Limb (tissue), 2 donors: ENCODE measurements at regions not wholly inside any gene's neighbourhood (a gene's known extent, or its start where the extent isn't known, plus 50 kb on each side); places are given as distances from the start of the nearest gene placed in this dataset.
"Not testable (repeated sequence)": the region's sequence is repeated elsewhere in the genome, so short reads cannot be mapped to it uniquely, and the experiment has no call there.

Experiments used
- DNase-seq, 2 donors: peaks; one replicate each; pipeline ENCODE4 v3.0.0-alpha.2; 2016; ENCODE audit errors: extremely low spot score in 2 of 2

DNA sequence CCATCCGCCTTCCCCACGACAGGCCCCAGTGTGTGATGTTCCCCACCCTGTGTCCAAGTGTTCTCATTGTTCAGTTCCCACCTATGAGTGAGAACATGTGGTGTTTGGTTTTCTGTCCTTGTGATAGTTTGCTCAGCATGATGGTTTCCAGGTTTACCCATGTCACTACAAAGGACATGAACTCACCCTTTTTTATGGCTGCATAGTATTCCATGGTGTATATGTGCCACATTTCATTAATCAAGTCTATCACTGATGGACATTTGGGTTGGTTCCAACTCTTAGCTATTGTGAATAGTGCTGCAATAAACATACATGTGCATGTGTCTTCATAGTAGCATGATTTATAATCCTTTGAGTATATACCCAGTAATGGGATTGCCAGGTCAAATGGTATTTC, 488.2 kb upstream of the SEMA3D start:
- not testable (repeated sequence) for DNase-seq

DNA sequence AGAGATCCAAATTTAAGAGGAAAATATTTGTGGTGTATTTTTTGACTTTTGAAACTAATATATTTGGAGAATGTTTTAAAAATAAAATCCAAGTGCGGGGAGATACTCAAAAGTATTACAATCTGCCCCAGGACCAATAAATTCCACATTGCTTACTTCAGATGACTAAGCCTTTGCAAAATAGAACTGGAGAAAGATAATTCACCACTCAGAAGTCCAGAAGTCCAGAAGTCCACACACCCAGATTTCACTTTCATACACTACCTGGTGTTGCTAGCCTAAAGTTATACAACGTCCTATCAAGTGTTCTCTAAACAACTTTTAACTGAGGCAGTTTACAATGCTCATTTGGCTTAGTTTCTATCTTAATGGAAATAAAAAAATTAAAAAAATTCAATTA, 487.0 kb upstream of the SEMA3D start:
- DNase-seq: no peak

DNA sequence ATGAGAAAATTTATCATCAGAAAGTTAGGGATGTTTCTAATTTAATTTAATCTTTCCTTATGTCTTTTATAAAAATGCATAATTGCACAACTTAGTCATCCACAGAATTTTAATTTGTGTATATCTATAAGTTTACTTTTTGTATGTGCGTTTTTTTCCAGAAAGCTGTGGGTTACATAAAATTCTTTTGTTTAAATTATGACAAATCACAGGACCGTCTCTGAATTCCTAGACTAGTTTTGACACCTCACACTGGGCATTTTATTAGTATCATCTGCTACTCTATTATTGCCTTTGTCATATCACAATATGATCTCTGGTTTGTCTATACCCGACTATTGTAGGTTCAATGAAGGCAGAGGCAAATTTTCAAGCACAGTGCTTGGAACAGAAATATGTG, 482.4 kb upstream of the SEMA3D start:
- DNase-seq: no peak

GRCh38 chr7:85664341-85664740, 477.5 kb upstream of the SEMA3D start:
- no peak for DNase-seq

DNA sequence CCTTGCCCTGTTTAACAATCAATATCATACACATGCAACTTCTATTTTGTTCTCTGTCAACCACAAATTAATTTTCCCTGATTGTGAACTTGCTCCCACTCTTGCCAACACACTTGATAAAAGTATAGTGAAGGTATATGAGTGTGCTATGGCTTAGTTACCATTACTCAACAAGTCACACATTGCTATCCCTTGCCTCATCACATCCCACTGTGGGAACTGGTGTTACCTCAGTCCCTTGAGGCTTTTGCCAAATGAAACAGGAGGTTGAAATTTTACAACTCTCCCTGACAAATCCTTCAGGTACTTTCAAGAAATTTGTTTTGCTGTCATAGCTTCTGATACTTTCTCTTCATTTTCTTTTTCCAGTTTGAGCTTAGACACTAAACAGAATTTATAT, 472.5 kb upstream of the SEMA3D start:
- no peak for DNase-seq

- DNase-seq: no peak
These were observed 468.4 kb upstream of the SEMA3D start for GRCh38 chr7:85655252-85655651.

- peak in 1 of 2 donors; percentile 18 for DNase-seq
These were observed 457.4 kb upstream of the SEMA3D start for GRCh38 chr7:85644272-85644671.

- no peak for DNase-seq
These were observed 454.5 kb upstream of the SEMA3D start for GRCh38 chr7:85641331-85641730.

DNA sequence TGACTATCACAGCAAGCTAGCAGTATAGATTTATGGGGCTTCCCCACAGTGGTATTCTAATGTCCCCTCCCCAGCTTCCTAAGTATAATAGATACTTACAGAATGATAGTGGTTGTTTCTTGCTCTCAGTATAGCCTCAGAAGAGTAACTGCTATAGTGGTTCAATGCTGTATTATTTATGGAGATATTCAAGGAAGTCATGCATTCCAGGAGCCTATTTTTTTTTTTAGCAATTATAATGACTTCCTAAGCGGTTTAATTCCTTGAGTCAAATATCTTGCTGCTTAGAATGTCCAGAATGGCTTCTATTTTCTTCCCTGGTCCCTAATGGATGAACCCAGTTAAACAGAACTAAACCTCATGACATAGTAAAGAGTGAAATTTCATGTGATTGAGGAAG, 451.5 kb upstream of the SEMA3D start:
- no peak for DNase-seq

- DNase-seq: no peak
These were observed 448.1 kb upstream of the SEMA3D start for GRCh38 chr7:85634951-85635350.

DNA sequence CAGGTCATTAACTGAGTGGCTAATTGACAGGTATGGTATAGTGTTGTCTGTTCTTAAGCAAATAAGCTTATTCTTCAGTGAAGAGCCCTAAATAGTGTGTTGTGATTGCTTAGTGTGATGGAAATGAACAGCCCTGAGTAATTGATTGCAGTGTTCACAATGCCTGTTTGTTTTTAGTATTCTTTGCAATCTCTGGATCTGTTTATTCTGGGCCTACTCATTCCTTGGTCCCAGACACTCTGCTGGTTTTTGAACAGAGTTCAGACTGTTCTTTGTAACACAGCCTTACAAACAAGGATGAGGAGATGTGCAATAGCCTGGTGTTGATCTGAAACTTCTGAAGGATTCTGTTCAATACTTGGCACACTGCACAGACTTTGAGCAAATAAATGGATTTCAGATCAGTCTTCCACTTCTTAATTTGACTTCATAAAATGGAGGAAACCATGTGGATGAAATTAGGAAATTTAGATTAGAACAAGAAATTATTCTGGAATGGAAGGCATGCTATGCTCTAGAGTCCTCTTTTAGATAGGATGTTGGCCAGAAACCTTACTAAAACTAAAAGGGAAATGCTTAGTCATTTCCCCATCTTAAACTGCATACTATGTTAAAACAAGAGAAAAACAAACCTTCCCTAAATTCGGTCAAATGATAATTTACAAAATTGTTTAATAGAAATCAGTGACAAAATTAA, 444.2 kb upstream of the SEMA3D start:
- no peak for DNase-seq

- no peak for DNase-seq
These were observed 441.1 kb upstream of the SEMA3D start for GRCh38 chr7:85627791-85628586.

DNA sequence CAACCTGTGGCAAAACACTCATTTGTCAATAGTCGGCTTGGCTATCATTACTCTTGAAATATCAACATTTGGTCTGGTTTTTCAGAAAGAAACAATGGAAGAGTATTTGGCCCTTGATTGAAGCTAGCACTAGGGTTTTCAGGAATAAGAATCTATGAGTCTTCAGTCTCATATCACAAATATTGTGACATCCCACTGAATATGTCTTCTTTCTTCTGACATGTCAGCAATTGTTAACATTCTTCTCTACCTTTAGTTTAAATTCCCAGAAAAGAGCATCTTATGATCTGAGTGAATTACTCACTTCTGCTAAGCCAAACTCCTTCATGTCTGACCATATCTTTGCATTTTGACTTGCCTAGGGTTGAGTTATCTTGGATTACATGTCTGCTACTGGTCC, 435.2 kb upstream of the SEMA3D start:
- no peak for DNase-seq

- peak in 1 of 2 donors; percentile 11 for DNase-seq
These were observed 434.3 kb upstream of the SEMA3D start for GRCh38 chr7:85620936-85621685.

GRCh38 chr7:85619236-85619635, 432.4 kb upstream of the SEMA3D start:
- DNase-seq: no peak

- DNase-seq: no peak
These were observed 427.8 kb upstream of the SEMA3D start for GRCh38 chr7:85614684-85615083.

DNA sequence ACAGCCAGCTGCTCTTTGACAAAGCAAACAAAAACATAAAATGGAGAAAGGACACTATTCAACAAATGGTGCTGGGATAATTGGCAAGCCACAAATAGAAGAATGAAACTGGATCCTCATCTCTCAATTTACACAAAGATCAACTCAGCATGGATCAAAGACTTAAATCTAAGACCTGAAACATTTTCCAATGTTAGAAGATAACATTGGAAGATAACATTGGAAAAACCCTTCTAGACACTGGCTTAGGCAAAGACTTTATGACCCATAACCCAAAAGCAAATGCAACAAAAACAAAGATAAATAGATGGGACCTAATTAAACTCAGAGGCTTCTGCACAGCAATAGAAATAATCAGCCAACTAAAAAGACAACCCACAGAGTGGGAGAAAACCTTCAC, 425.7 kb upstream of the SEMA3D start:
- DNase-seq: no peak

- no peak for DNase-seq
These were observed 421.9 kb upstream of the SEMA3D start for GRCh38 chr7:85608804-85609203.

GRCh38 chr7:85602196-85602595, 415.3 kb upstream of the SEMA3D start:
- peak in 1 of 2 donors; percentile 30 for DNase-seq

DNA sequence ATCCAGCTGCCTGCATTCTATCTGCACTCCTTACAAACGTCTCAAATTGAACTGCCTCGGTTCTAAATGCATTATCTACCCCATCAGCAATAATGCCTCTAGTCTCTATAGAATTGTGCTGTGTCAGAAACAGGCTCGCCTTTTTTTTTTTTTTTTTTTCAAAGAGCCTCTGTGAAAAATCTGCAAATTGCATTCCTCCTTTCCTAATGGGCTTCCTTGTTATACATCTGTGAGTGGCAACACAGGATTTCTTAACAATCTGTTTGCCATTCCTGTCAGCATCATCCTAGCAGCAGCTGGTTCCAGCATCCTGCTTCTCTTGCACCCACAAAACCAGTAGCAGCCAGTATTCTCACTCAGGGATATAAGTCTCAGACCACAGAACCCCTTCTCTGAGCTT, 413.5 kb upstream of the SEMA3D start:
- no peak for DNase-seq

GRCh38 chr7:85596827-85597226, 410.0 kb upstream of the SEMA3D start:
- DNase-seq: no peak

DNA sequence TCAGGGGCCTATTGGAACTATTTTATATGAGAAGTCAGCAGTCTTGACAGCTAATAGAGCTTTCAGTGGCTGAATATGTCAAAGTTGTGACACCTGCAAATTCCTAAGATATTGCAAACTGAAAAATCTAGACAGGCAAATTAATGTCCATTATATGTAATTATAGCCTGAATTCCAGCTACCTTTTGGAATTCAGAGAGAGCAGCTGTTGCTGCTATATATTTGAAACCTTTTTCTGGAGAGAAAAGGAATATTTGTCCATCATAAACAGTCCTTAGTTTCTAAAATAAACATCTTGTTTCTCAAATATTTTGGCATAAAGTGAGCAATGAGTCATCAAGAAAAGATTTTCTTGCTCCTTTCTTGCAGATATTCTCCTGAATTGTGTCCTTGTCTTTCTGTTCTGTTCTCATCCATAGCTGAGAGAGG, 408.9 kb upstream of the SEMA3D start:
- DNase-seq: peak in 1 of 2 donors; percentile 22
